ENCODE measurements at regions not wholly inside any gene's neighbourhood (a gene's known extent, or its start where the extent isn't known, plus 50 kb on each side); places are given as distances from the start of the nearest gene placed in this dataset.

DNA sequence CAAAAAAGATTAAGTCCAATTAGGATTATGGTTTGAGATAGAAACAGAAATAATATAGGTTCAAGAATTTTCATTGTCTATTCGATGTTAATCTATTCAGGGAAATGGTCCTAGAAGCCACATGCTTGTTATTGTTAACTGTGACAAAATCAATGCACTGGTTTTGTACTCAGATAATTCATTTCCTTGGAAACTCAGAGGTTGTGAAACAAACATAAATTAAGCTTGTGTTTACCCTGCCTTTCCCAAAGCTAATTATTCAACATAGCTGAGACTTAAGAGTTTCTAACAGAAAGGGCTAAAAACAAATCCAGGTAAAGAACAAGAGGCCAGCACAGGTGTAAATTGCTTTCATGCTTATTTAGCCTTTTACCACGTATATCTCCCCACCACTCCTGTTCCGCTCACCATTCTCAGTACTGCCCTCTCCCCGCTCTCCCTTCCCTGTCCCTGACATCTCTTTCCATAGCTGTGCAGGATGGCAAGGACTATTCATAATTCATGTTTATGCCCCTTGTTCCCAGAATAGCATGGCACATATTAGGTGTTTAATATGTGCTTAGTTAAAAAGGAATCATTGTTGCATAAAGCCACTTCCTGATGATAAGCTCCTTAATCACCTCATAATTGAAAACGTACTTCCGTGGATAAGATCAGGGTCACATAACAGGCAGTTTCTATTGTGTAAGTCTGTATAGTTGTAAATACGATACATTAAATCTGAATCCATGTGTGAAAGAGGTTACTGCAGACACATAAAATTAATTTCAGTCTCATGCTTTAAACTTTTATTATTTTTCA is 131.8 kb upstream of the USP15 start:
- TF ChIP-seq, protein P1, sequence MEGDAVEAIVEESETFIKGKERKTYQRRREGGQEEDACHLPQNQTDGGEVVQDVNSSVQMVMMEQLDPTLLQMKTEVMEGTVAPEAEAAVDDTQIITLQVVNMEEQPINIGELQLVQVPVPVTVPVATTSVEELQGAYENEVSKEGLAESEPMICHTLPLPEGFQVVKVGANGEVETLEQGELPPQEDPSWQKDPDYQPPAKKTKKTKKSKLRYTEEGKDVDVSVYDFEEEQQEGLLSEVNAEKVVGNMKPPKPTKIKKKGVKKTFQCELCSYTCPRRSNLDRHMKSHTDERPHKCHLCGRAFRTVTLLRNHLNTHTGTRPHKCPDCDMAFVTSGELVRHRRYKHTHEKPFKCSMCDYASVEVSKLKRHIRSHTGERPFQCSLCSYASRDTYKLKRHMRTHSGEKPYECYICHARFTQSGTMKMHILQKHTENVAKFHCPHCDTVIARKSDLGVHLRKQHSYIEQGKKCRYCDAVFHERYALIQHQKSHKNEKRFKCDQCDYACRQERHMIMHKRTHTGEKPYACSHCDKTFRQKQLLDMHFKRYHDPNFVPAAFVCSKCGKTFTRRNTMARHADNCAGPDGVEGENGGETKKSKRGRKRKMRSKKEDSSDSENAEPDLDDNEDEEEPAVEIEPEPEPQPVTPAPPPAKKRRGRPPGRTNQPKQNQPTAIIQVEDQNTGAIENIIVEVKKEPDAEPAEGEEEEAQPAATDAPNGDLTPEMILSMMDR (conservative IDR thresholded peaks at IDR 0.05; ENCODE audit: low read length) = no peak
- TF ChIP-seq EZH2phosphoT487 (IDR thresholded peaks at IDR 0.05; ENCODE audit: borderline replicate concordance) = peak; percentile 33; the same call in 1 of the 2 replicates
- Histone ChIP-seq H3K79me2 (ENCODE audit: insufficient read depth, low read length) (no peaks in the 10 kb centered on the region), H3K9me3 (ENCODE audit: insufficient read depth, low read depth, low read length) (no peaks in the 10 kb centered on the region), H3K9ac (ENCODE audit: low read depth, low read length, poor library complexity, severe bottlenecking) (no peak overlapping the region), H3K36me3 (ENCODE audit: insufficient read depth, low read length) (no peaks in the 10 kb centered on the region), H3K9me2 (replicated peaks; ENCODE audit: low read depth, low read length) (no peaks in the 10 kb centered on the region), H3F3A (ENCODE audit: low read depth) (no peaks in the 10 kb centered on the region), H3K27me3 (ENCODE audit: insufficient read depth, low read length, poor library complexity, severe bottlenecking) (peaks cover 19% of the 10 kb centered on the region), H4K20me1 (ENCODE audit: insufficient read depth, low read length, poor library complexity, severe bottlenecking) (no peaks in the 10 kb centered on the region), H3K4me3 (ENCODE audit: low read length, poor library complexity, severe bottlenecking) (peak overlapping the region; percentile 37), H3K4me2 (ENCODE audit: low read depth, low read length, poor library complexity, severe bottlenecking) (peak overlapping the region; percentile 28), H3K4me1 (ENCODE audit: insufficient read depth, low read length, poor library complexity, severe bottlenecking) (peaks cover 42% of the 10 kb centered on the region), H2AFZ (ENCODE audit: low read length) (no peak overlapping the region)

DNA sequence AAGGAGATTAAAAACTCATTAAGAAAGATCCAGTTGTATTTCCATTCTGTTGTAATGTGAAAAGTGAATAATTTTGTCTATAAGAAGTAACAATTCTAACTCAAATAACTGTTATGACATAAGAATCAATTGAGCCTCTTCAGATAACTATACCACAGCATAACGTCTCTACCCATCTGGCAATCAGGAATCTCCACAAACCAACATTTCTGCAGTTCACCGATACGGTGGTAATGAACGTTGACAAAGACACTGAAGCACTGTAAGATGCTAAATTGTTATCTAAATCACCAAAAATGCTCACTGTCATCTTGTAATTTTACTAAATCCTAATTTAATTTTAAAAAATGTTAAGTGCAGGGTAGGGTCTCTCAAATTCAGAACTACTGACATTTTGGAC is 130.9 kb upstream of the USP15 start:
- Histone ChIP-seq H3K79me2 (ENCODE audit: insufficient read depth, low read length) (no peaks in the 10 kb centered on the region), H3K4me1 (ENCODE audit: insufficient read depth, low read length, poor library complexity, severe bottlenecking) (peaks cover 36% of the 10 kb centered on the region), H2AFZ (ENCODE audit: low read length) (no peak overlapping the region), H3K36me3 (ENCODE audit: insufficient read depth, low read length) (no peaks in the 10 kb centered on the region), H3K9me3 (ENCODE audit: insufficient read depth, low read depth, low read length) (no peaks in the 10 kb centered on the region), H3K27me3 (ENCODE audit: insufficient read depth, low read length, poor library complexity, severe bottlenecking) (peaks cover 19% of the 10 kb centered on the region), H3F3A (ENCODE audit: low read depth) (no peaks in the 10 kb centered on the region), H3K9ac (ENCODE audit: low read depth, low read length, poor library complexity, severe bottlenecking) (no peak overlapping the region), H3K9me2 (replicated peaks; ENCODE audit: low read depth, low read length) (no peaks in the 10 kb centered on the region), H3K4me3 (ENCODE audit: low read length, poor library complexity, severe bottlenecking) (no peak overlapping the region), H4K20me1 (ENCODE audit: insufficient read depth, low read length, poor library complexity, severe bottlenecking) (no peaks in the 10 kb centered on the region), H3K4me2 (ENCODE audit: low read depth, low read length, poor library complexity, severe bottlenecking) (peak overlapping the region; percentile 28)
- TF ChIP-seq, protein P1 (conservative IDR thresholded peaks at IDR 0.05; ENCODE audit: low read length) = no peak
- TF ChIP-seq EZH2phosphoT487 (IDR thresholded peaks at IDR 0.05; ENCODE audit: borderline replicate concordance) = no peak

DNA sequence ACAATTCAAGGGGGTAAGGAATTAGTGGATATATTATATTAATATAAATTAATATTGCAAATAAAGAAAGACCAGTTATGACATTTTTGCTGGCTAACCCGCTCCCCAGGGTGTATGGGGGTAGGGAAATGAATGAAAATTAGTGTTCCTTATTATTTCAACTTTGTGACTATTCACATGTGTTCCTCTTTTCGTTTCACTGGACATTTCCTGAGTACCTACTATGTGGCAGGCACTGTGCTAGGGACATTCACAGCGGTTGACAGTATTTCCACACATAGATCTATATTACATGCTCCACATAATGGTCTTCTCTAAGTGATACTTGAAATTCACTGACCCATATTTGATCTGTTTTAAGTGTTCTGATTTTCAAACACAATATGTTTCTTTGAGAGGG is 129.8 kb upstream of the USP15 start:
- H3K4me1 ChIP-seq (ENCODE audit: insufficient read depth, low read length, poor library complexity, severe bottlenecking) = peaks cover 36% of the 10 kb centered on the region
- peak overlapping the region; percentile 2 for H3K9ac ChIP-seq (ENCODE audit: low read depth, low read length, poor library complexity, severe bottlenecking)
- no peaks in the 10 kb centered on the region for H3F3A ChIP-seq (ENCODE audit: low read depth)
- no peaks in the 10 kb centered on the region for H3K36me3 ChIP-seq (ENCODE audit: insufficient read depth, low read length)
- peak overlapping the region; percentile 28 for H3K4me2 ChIP-seq (ENCODE audit: low read depth, low read length, poor library complexity, severe bottlenecking)
- H3K9me2 ChIP-seq (replicated peaks; ENCODE audit: low read depth, low read length) = no peaks in the 10 kb centered on the region
- H2AFZ ChIP-seq (ENCODE audit: low read length) = no peak overlapping the region
- H4K20me1 ChIP-seq (ENCODE audit: insufficient read depth, low read length, poor library complexity, severe bottlenecking) = no peaks in the 10 kb centered on the region
- peak overlapping the region; percentile 19 for H3K4me3 ChIP-seq (ENCODE audit: low read length, poor library complexity, severe bottlenecking)
- H3K9me3 ChIP-seq (ENCODE audit: insufficient read depth, low read depth, low read length) = no peaks in the 10 kb centered on the region
- TF ChIP-seq EZH2phosphoT487 (IDR thresholded peaks at IDR 0.05; ENCODE audit: borderline replicate concordance) = no peak
- TF ChIP-seq, protein P1 (conservative IDR thresholded peaks at IDR 0.05; ENCODE audit: low read length) = no peak
- no peaks in the 10 kb centered on the region for H3K79me2 ChIP-seq (ENCODE audit: insufficient read depth, low read length)
- peaks cover 16% of the 10 kb centered on the region for H3K27me3 ChIP-seq (ENCODE audit: insufficient read depth, low read length, poor library complexity, severe bottlenecking)

All from Loucy (cell line).